ENCODE measurements at regions not wholly inside any gene's neighbourhood (a gene's known extent, or its start where the extent isn't known, plus 50 kb on each side); places are given as distances from the start of the nearest gene placed in this dataset.

- H3K9me3 Mint-ChIP-seq (ENCODE audit: unreplicated experiment) = no peaks in the 10 kb centered on the region
- H3K4me3 Mint-ChIP-seq (ENCODE audit: unreplicated experiment) = no peak overlapping the region
- H3K27me3 Mint-ChIP-seq (ENCODE audit: unreplicated experiment) = no peaks in the 10 kb centered on the region
- TF ChIP-seq, protein P1, sequence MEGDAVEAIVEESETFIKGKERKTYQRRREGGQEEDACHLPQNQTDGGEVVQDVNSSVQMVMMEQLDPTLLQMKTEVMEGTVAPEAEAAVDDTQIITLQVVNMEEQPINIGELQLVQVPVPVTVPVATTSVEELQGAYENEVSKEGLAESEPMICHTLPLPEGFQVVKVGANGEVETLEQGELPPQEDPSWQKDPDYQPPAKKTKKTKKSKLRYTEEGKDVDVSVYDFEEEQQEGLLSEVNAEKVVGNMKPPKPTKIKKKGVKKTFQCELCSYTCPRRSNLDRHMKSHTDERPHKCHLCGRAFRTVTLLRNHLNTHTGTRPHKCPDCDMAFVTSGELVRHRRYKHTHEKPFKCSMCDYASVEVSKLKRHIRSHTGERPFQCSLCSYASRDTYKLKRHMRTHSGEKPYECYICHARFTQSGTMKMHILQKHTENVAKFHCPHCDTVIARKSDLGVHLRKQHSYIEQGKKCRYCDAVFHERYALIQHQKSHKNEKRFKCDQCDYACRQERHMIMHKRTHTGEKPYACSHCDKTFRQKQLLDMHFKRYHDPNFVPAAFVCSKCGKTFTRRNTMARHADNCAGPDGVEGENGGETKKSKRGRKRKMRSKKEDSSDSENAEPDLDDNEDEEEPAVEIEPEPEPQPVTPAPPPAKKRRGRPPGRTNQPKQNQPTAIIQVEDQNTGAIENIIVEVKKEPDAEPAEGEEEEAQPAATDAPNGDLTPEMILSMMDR (IDR thresholded peaks at IDR 0.05) = no peak
- H3K4me1 Mint-ChIP-seq (ENCODE audit: unreplicated experiment) = peaks cover 11% of the 10 kb centered on the region
- DNase-seq (ENCODE audit: extremely low spot score, unreplicated experiment) = no peak
- no peaks in the 10 kb centered on the region for H3K36me3 Mint-ChIP-seq (ENCODE audit: unreplicated experiment)
- no peak overlapping the region for H3K27ac Mint-ChIP-seq (ENCODE audit: unreplicated experiment)
Measured at GRCh38 chr1:76799700-76800099, 67.6 kb upstream of the ST6GALNAC5 start.

DNA sequence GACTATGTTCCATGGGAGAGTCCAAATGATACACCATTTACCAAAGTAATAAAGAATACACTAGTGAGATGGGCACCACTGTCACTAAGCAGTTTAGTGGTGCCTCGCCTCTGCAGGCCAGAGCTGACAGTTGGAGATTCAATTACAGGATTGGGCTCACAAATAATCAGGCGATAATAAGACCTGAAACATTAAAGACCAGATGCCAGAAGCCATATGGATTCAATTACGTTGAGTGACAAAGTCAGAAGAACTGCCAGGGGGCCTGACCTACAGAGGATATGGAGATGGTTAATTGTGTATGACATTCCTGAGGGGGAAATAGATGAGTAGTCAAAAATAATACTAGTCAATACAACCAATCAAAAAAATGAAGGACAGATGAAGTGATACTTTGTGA is 65.2 kb upstream of the ST6GALNAC5 start:
- no peaks in the 10 kb centered on the region for H3K9me3 Mint-ChIP-seq (ENCODE audit: unreplicated experiment)
- peaks cover 15% of the 10 kb centered on the region for H3K4me1 Mint-ChIP-seq (ENCODE audit: unreplicated experiment)
- H3K27me3 Mint-ChIP-seq (ENCODE audit: unreplicated experiment) = no peaks in the 10 kb centered on the region
- H3K27ac Mint-ChIP-seq (ENCODE audit: unreplicated experiment) = no peak overlapping the region
- TF ChIP-seq, protein P1 (IDR thresholded peaks at IDR 0.05) = no peak
- H3K36me3 Mint-ChIP-seq (ENCODE audit: unreplicated experiment) = no peaks in the 10 kb centered on the region
- no peak overlapping the region for H3K4me3 Mint-ChIP-seq (ENCODE audit: unreplicated experiment)
- DNase-seq (ENCODE audit: extremely low spot score, unreplicated experiment) = no peak

DNA sequence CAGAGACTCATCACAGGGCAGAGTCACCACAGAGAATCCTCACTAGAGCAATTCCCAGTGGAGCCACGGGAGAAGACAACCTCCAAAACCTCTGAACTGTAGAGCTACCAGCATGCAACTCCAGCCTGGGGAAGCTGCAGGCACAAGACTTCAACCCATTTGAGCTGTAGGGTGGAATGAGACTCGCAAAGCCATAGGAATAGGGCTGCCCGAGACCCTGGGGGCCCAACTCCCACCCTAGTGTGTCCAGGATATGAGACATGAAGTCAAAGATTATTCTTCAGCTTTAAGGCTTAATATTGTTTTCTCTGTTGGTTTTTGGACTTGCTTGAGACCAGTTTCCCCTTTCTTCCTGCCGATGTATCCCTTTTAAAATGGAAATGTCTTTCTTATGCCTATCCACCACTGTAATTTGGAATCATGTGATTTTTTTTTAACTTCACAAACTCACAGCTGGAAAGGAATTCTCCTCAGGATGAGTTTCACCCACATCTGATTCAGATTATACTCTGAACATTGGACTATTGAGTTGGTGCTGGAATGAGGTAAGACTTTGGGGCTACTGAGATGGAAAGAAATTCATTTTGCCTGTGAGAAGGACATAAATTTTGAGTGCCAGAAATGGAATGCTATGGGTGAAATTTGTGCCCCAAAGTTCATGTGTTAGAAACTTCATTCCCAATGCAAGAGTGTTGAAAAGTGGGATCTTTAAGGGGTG is 59.6 kb upstream of the ST6GALNAC5 start:
- H3K4me3 Mint-ChIP-seq (ENCODE audit: unreplicated experiment) = no peak overlapping the region
- no peaks in the 10 kb centered on the region for H3K36me3 Mint-ChIP-seq (ENCODE audit: unreplicated experiment)
- H3K27ac Mint-ChIP-seq (ENCODE audit: unreplicated experiment) = no peak overlapping the region
- TF ChIP-seq, protein P1 (IDR thresholded peaks at IDR 0.05) = no peak
- peaks cover 9% of the 10 kb centered on the region for H3K4me1 Mint-ChIP-seq (ENCODE audit: unreplicated experiment)
- peaks cover 4% of the 10 kb centered on the region for H3K27me3 Mint-ChIP-seq (ENCODE audit: unreplicated experiment)
- no peaks in the 10 kb centered on the region for H3K9me3 Mint-ChIP-seq (ENCODE audit: unreplicated experiment)
- no peak for DNase-seq (ENCODE audit: extremely low spot score, unreplicated experiment)

Measured in osteocyte (in vitro differentiated cells).